Bronchial epithelial cell (primary cell): ENCODE measurements at regions not wholly inside any gene's neighbourhood (a gene's known extent, or its start where the extent isn't known, plus 50 kb on each side); places are given as distances from the start of the nearest gene placed in this dataset.
A peak's percentile ranks its signal among the peaks of the same experiment; 100 is the strongest.

Experiments used
- DNase-seq: peaks from one replicate; pipeline ENCODE4 v3.0.0-alpha.2; 2010; ENCODE audit warnings: low read depth
- FAIRE-seq: peaks from 2 replicates; lab custom pipeline; 2011; peaks lifted over from hg19 to GRCh38; lab: Jason Lieb, UNC
- H3K27me3 ChIP-seq: 2 replicates; pipeline ENCODE4 v1.5.1; 2011; ENCODE audit warnings: low read length; ENCODE audit not compliant: control insufficient read depth, insufficient read depth
- H3K36me3 ChIP-seq: 2 replicates; pipeline ENCODE4 v1.5.1; 2011; ENCODE audit warnings: low read length; ENCODE audit not compliant: control insufficient read depth, insufficient read depth
- H3K4me3 ChIP-seq: 2 replicates; pipeline ENCODE4 v1.5.1; 2011; ENCODE audit warnings: mild to moderate bottlenecking, low read depth, low read length, control low read depth
- CTCF ChIP-seq: IDR thresholded peaks from 2 replicates; pipeline ENCODE4 v1.5.1; 2011; ENCODE audit warnings: mild to moderate bottlenecking, moderate library complexity, low read length, control low read depth, inconsistent platforms; ENCODE audit not compliant: insufficient read depth, severe bottlenecking

- Histone ChIP-seq H3K4me3 (no peak overlapping the region), H3K36me3 (no peaks in the 10 kb centered on the region), H3K27me3 (no peaks in the 10 kb centered on the region)
- FAIRE-seq = no peak
- peak; percentile 73 for DNase-seq
- TF ChIP-seq CTCF = no peak
Observed at GRCh38 chr4:31234494-31234893, 514.3 kb downstream of the PCDH7 start.

DNA sequence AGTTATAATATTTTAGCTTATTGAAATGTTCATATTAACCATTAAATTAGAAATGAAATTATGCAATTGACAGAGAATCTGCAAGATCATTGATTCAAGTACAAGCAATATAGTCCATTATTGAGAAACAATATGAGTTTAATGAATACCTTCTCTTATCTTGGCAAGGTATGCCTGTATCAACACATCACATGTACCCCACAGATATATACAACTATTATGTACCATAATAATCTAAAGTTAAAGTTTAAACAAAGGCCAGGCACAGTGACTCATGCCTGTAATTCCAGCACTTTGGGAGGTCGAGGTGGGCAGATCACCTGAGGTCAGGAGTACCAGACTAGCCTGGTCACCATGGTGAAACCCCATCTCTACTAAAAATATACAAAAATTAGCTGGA, 514.7 kb downstream of the PCDH7 start:
- FAIRE-seq = no peak

DNA sequence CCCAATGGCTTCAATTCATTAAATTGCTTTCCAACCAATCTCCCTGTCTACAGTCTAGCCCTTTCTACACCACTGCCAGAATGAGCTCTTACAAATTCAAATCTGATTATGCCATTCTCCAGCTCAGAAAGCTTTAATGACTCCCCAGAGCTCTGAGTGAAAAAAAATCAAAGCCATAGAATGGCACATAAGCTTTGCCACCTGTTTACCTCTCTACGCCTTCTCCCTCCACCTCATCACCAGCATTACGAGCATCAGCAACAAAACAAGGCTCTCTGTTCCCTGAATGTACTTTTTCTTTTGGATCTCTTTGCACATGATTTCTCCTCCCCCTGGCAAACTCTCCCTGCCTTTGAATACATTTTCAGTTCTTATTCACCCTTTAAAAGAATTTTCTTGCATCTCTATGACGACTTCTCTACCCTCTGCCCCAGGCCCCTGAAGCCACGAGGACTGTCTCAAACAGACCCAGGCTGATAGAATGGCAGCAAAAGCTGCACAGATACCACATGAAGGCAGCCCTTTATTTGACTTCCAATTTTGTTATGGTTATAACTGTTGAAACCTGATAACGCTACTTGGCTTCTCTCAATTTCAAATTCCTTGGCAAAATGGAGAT, 516.0 kb downstream of the PCDH7 start:
- FAIRE-seq (no peak), DNase-seq (no peak)
- H3K27me3 ChIP-seq = no peaks in the 10 kb centered on the region
- H3K4me3 ChIP-seq = no peak overlapping the region
- TF ChIP-seq CTCF = no peak
- H3K36me3 ChIP-seq = no peaks in the 10 kb centered on the region

More for the DNA sequence above, 514.7 kb downstream of the PCDH7 start:
- Histone ChIP-seq H3K27me3 (no peaks in the 10 kb centered on the region), H3K36me3 (no peaks in the 10 kb centered on the region), H3K4me3 (no peak overlapping the region)
- DNase-seq = no peak
- TF ChIP-seq CTCF = no peak

DNA sequence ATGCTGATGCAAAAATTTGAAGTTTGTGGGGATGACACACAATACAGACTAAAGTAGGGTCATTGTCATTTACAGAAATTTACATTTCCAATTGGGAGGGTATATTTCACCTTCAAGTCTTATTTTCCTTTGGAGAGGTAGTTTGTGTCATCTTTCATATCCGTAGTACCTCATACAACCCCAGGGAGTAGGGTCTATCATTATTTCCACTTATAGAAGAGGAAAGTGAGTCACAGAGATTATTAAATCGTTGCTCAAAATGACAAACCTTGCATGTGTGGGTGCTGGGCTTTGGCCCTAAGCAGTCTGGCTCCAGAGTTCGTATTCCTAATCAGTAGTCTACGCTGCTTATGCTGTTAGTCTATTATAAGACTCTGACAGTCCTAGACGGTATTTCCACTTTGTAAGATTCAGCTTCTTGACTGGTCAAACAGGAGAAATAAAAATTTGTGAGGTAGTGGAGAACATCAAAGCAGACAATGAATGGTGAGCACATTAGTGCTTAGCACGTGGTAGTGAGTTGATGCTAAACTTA, 516.5 kb downstream of the PCDH7 start:
- no peak for TF ChIP-seq CTCF
- no peaks in the 10 kb centered on the region for H3K36me3 ChIP-seq
- no peak overlapping the region for H3K4me3 ChIP-seq
- H3K27me3 ChIP-seq = no peaks in the 10 kb centered on the region
- FAIRE-seq (no peak), DNase-seq (peak; percentile 4)

DNA sequence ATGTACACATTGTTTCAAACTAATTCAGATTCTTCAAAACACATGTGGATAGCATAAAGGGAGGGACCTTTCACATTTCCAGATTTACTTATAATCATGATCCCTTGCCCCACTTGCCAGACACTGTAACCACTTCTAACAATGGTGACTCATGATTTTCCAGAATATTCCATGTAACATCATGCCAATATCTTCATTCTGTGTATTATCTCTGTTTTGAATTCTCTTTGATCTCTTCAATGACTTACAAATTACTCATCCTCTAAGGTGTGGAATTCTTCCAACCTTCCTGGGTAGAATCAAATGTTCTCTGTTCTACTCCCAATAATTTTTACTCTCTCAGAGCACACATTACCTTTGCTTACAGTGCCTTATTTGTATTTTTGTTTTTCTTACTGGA, 517.1 kb downstream of the PCDH7 start:
- FAIRE-seq = no peak
- DNase-seq = peak; percentile 72
- TF ChIP-seq CTCF = no peak
- Histone ChIP-seq H3K27me3 (no peaks in the 10 kb centered on the region), H3K4me3 (no peak overlapping the region), H3K36me3 (no peaks in the 10 kb centered on the region)

- H3K4me3 ChIP-seq = no peak overlapping the region
- TF ChIP-seq CTCF = no peak
- H3K36me3 ChIP-seq = no peaks in the 10 kb centered on the region
- H3K27me3 ChIP-seq = no peaks in the 10 kb centered on the region
- FAIRE-seq = no peak
- no peak for DNase-seq
Observed at GRCh38 chr4:31239886-31240285, 519.7 kb downstream of the PCDH7 start.
